Rectal smooth muscle tissue (tissue), 1 donor: ENCODE measurements at regions not wholly inside any gene's neighbourhood (a gene's known extent, or its start where the extent isn't known, plus 50 kb on each side); places are given as distances from the start of the nearest gene placed in this dataset.
"Not testable (repeated sequence)": the region's sequence is repeated elsewhere in the genome, so short reads cannot be mapped to it uniquely, and the experiment has no call there.

Experiments
- H3K27ac ChIP-seq: one replicate; pipeline ENCODE4 v1.7.0; 2013; ENCODE audit warnings: low read depth, low read length, inconsistent platforms
- H3K27me3 ChIP-seq: one replicate; pipeline ENCODE4 v1.7.0; 2013; ENCODE audit warnings: low read length; ENCODE audit not compliant: control insufficient read depth, insufficient read depth
- H3K36me3 ChIP-seq: one replicate; pipeline ENCODE4 v1.7.0; 2013; ENCODE audit warnings: low read length; ENCODE audit not compliant: control insufficient read depth, insufficient read depth
- H3K4me1 ChIP-seq: one replicate; pipeline ENCODE4 v1.7.0; 2013; ENCODE audit warnings: low read length; ENCODE audit not compliant: control insufficient read depth, insufficient read depth
- H3K4me3 ChIP-seq: one replicate; pipeline ENCODE4 v1.7.0; 2013; ENCODE audit warnings: low read length
- H3K9ac ChIP-seq: one replicate; pipeline ENCODE4 v1.7.0; 2013; ENCODE audit warnings: low read length

DNA sequence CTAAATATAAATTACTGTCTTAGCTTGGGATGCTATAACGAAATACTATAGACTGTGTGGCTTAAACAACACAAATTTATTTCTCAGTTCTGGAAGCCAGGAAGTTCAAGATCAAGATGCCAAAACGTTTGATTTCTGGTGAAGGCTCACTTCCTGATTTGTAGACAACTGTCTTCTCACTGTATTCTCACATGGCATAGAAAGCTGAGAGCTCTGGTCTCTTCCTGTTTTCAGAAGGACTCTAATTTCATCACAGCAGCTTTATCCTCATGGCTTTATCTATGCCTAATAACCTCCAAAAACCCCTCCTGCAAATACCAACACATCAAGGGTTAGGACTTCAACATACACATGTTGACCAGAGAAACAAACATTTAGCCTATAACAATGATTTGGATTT lies 1795.5 kb downstream of the MRPL39 start:
- Histone ChIP-seq H3K4me1 (no peaks in the 10 kb centered on the region), H3K4me3 (no peak overlapping the region), H3K27me3 (no peaks in the 10 kb centered on the region), H3K36me3 (no peaks in the 10 kb centered on the region), H3K9ac (no peak overlapping the region), H3K27ac (no peak overlapping the region)

DNA sequence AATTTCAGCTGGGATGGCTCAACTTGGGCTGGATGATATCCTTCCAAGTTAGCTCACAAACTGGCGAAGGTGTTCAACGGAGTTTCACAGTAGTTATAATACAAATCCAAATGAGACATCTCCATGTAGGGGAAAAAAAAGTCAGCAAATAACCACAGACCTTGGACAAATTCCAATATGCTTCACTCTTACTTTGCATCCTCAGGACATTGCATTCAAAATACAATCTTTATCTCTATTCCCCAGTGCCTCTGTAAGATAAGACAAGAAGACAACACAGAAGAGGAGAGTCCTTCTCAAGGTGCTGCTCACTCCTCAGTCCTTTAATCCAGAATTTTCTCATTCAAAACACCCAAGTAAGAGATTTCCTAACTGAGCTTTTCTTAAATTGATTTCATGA lies 1797.7 kb downstream of the MRPL39 start:
- Histone ChIP-seq H3K4me1 (no peaks in the 10 kb centered on the region), H3K27me3 (no peaks in the 10 kb centered on the region), H3K27ac (no peak overlapping the region), H3K4me3 (no peak overlapping the region), H3K36me3 (no peaks in the 10 kb centered on the region), H3K9ac (no peak overlapping the region)

GRCh38 chr21:23806966-23807548 lies 1800.2 kb downstream of the MRPL39 start:
- not testable (repeated sequence) for H3K27ac ChIP-seq, H3K4me1 ChIP-seq, H3K36me3 ChIP-seq, H3K27me3 ChIP-seq, H3K9ac ChIP-seq, H3K4me3 ChIP-seq

DNA sequence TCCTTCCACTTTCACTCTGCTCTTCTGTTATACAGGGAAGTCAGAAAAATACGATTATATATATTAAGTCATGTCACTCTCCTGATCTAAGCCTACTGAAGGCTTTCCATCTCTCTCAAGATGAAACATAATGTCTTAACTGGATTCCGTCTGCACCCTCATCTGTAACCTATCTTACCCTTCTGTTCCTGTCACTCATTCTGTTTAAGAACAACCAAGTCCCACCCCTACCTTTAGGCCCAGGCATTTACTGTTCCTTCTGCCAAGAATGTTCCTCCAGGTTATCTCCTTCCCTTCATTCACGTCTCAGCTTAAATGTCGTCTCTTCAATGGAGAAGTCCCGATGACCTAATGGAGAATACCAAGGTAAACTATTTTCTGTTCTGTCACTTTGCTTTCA lies 1802.4 kb downstream of the MRPL39 start:
- no peak overlapping the region for H3K4me3 ChIP-seq
- H3K27me3 ChIP-seq, result no peaks in the 10 kb centered on the region
- H3K27ac ChIP-seq, result no peak overlapping the region
- no peaks in the 10 kb centered on the region for H3K4me1 ChIP-seq
- no peak overlapping the region for H3K9ac ChIP-seq
- no peaks in the 10 kb centered on the region for H3K36me3 ChIP-seq

- no peak overlapping the region for H3K9ac ChIP-seq
- no peak overlapping the region for H3K27ac ChIP-seq
- H3K36me3 ChIP-seq, result no peaks in the 10 kb centered on the region
- no peaks in the 10 kb centered on the region for H3K4me1 ChIP-seq
- H3K4me3 ChIP-seq, result no peak overlapping the region
- no peaks in the 10 kb centered on the region for H3K27me3 ChIP-seq
These were observed 1806.0 kb downstream of the MRPL39 start for GRCh38 chr21:23801292-23801691.

GRCh38 chr21:23799376-23799775 lies 1807.9 kb downstream of the MRPL39 start:
- Histone ChIP-seq H3K4me3 (no peak overlapping the region), H3K9ac (no peak overlapping the region), H3K27me3 (no peaks in the 10 kb centered on the region), H3K27ac (no peak overlapping the region), H3K36me3 (no peaks in the 10 kb centered on the region), H3K4me1 (no peaks in the 10 kb centered on the region)

GRCh38 chr21:23792300-23792699 lies 1815.0 kb downstream of the MRPL39 start:
- Histone ChIP-seq H3K27me3 (no peaks in the 10 kb centered on the region), H3K27ac (no peak overlapping the region), H3K4me1 (no peaks in the 10 kb centered on the region), H3K4me3 (no peak overlapping the region), H3K36me3 (no peaks in the 10 kb centered on the region), H3K9ac (no peak overlapping the region)

- no peak overlapping the region for H3K27ac ChIP-seq
- no peak overlapping the region for H3K9ac ChIP-seq
- H3K27me3 ChIP-seq, result no peaks in the 10 kb centered on the region
- no peaks in the 10 kb centered on the region for H3K4me1 ChIP-seq
- no peak overlapping the region for H3K4me3 ChIP-seq
- no peaks in the 10 kb centered on the region for H3K36me3 ChIP-seq
These were observed 1817.4 kb downstream of the MRPL39 start for GRCh38 chr21:23789864-23790263.

- Histone ChIP-seq H3K27me3 (no peaks in the 10 kb centered on the region), H3K4me3 (no peak overlapping the region), H3K27ac (no peak overlapping the region), H3K36me3 (no peaks in the 10 kb centered on the region), H3K4me1 (no peaks in the 10 kb centered on the region), H3K9ac (no peak overlapping the region)
These were observed 1827.0 kb downstream of the MRPL39 start for GRCh38 chr21:23780326-23780725.

GRCh38 chr21:23743821-23744220 lies 1863.5 kb downstream of the MRPL39 start:
- Histone ChIP-seq H3K4me3 (no peak overlapping the region), H3K27ac (no peak overlapping the region), H3K9ac (no peak overlapping the region), H3K27me3 (no peaks in the 10 kb centered on the region), H3K4me1 (no peaks in the 10 kb centered on the region), H3K36me3 (no peaks in the 10 kb centered on the region)

DNA sequence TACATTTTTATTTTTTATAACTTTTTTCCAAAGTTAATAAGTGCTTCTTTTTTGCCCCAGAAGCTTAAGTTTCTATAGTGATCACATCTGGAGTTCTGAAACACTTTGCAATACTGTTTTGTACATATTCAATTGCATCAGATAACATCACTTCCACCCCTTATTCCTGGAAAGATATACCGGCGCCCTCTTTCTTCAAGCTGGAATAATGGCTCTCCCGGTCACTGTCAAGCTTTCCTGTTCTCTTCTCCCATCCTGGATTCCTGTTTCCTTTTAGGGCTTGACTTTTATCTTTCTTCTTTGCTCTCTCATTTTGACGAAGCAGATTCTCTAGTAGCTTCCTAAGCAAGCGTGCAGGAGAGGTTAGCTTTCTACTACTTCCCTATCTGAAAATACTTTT lies 1866.8 kb downstream of the MRPL39 start:
- H3K9ac ChIP-seq, result no peak overlapping the region
- H3K27me3 ChIP-seq, result no peaks in the 10 kb centered on the region
- H3K36me3 ChIP-seq, result no peaks in the 10 kb centered on the region
- no peak overlapping the region for H3K4me3 ChIP-seq
- no peaks in the 10 kb centered on the region for H3K4me1 ChIP-seq
- no peak overlapping the region for H3K27ac ChIP-seq

GRCh38 chr21:23732776-23733175 lies 1874.5 kb downstream of the MRPL39 start:
- Histone ChIP-seq H3K4me1 (no peaks in the 10 kb centered on the region), H3K27me3 (no peaks in the 10 kb centered on the region), H3K27ac (no peak overlapping the region), H3K36me3 (no peaks in the 10 kb centered on the region), H3K4me3 (no peak overlapping the region), H3K9ac (no peak overlapping the region)

GRCh38 chr21:23729331-23729730 lies 1878.0 kb downstream of the MRPL39 start:
- H3K27me3 ChIP-seq, result no peaks in the 10 kb centered on the region
- no peak overlapping the region for H3K4me3 ChIP-seq
- no peaks in the 10 kb centered on the region for H3K36me3 ChIP-seq
- H3K27ac ChIP-seq, result no peak overlapping the region
- no peaks in the 10 kb centered on the region for H3K4me1 ChIP-seq
- H3K9ac ChIP-seq, result no peak overlapping the region
